CD4-positive, alpha-beta T cell (primary cell): ENCODE measurements at regions not wholly inside any gene's neighbourhood (a gene's known extent, or its start where the extent isn't known, plus 50 kb on each side); places are given as distances from the start of the nearest gene placed in this dataset.

Experiments used
- ATAC-seq: fragments of 200-7000 bp; cut with Tn5 transposase; one replicate; pipeline ENCODE4 v1.10.0; 2022; ENCODE audit warnings: mild to moderate bottlenecking; ENCODE audit not compliant: poor library complexity
- CTCF ChIA-PET: fragments of 350-600 bp; sonication (Branson Sonifier 250); formaldehyde crosslinking; loops from one replicate; lab custom pipeline; 2021; ENCODE audit warnings: antibody characterized with exemption, inconsistent platforms; lab: Charles Lee
- POLR2A ChIA-PET: fragments of 350-600 bp; sonication (Branson Sonifier 250); formaldehyde crosslinking; loops from one replicate; lab custom pipeline; 2021; ENCODE audit warnings: antibody characterized with exemption, inconsistent platforms; lab: Charles Lee
- DNase-seq, 14 experiments: peaks; one replicate each; pipeline ENCODE4 v3.0.0-alpha.2; 2013 to 2020; ENCODE audit warnings: mixed read lengths in 2 of 14
- H3K27ac ChIP-seq, 2 donors: one replicate each; pipeline versions ENCODE4 v1.5.1 to v1.7.0; 2013; ENCODE audit warnings: low read length in 2 of 2, low read depth in 1 of 2, mild to moderate bottlenecking in 1 of 2
- H3K27me3 ChIP-seq, 2 experiments: 1 replicate in 1 of 2; 2 replicates in 1 of 2; pipeline versions ENCODE4 v1.6.1 to v1.7.0; 2013; ENCODE audit warnings: low read length in 2 of 2, control low read depth in 1 of 2, mild to moderate bottlenecking in 1 of 2, moderate library complexity in 1 of 2; ENCODE audit not compliant: insufficient read depth in 2 of 2, control insufficient read depth in 1 of 2
- H3K36me3 ChIP-seq: one replicate; pipeline ENCODE4 v1.6.1; 2013; ENCODE audit warnings: low read length, control low read depth; ENCODE audit not compliant: insufficient read depth
- H3K4me1 ChIP-seq: one replicate; pipeline ENCODE4 v1.6.1; 2013; ENCODE audit warnings: low read length, control low read depth; ENCODE audit not compliant: insufficient read depth
- H3K4me3 ChIP-seq: one replicate; pipeline ENCODE4 v1.5.1; 2013; ENCODE audit warnings: mild to moderate bottlenecking, low read length, moderate library complexity
- H3K9me3 ChIP-seq, 2 experiments: 1 replicate in 1 of 2; 2 replicates in 1 of 2; pipeline versions ENCODE4 v1.6.1 to v1.7.0; 2013; ENCODE audit warnings: low read length in 2 of 2, mild to moderate bottlenecking in 2 of 2, control low read depth in 1 of 2, moderate library complexity in 1 of 2; ENCODE audit not compliant: control insufficient read depth in 1 of 2, insufficient read depth in 1 of 2
- H3K27ac Mint-ChIP-seq: one replicate; pipeline ENCODE4 v1.8.0; 2020; ENCODE audit warnings: mixed read lengths
- H3K27me3 Mint-ChIP-seq: one replicate; pipeline ENCODE4 v1.8.0; 2021; ENCODE audit warnings: mixed read lengths
- H3K36me3 Mint-ChIP-seq: one replicate; pipeline ENCODE4 v1.8.0; 2021; ENCODE audit warnings: low read depth, mixed read lengths
- H3K4me1 Mint-ChIP-seq: one replicate; pipeline ENCODE4 v1.8.0; 2021; ENCODE audit warnings: low read depth, mixed read lengths
- H3K4me3 Mint-ChIP-seq: one replicate; pipeline ENCODE4 v1.8.0; 2020; ENCODE audit warnings: mild to moderate bottlenecking, mixed read lengths
- H3K9me3 Mint-ChIP-seq: one replicate; pipeline ENCODE4 v1.8.0; 2020; ENCODE audit warnings: mixed read lengths
- intact Hi-C, 2 experiments: fragments of 100-400 bp; cut with DNase I in 1 of 2; cut with micrococcal nuclease in 1 of 2; formaldehyde crosslinking; loops; one replicate each; pipeline versions ENCODE4 v1.15.1 to v1.9.0; 2023 to 2025; cut with DNase I, micrococcal nuclease
- TF ChIP-seq, protein P1 (sequence below): fragments of 200-600 bp; IDR thresholded peaks from one replicate; pipeline ENCODE4 v1.8.0; 2022; ENCODE audit warnings: antibody characterized with exemption, mild to moderate bottlenecking

DNA sequence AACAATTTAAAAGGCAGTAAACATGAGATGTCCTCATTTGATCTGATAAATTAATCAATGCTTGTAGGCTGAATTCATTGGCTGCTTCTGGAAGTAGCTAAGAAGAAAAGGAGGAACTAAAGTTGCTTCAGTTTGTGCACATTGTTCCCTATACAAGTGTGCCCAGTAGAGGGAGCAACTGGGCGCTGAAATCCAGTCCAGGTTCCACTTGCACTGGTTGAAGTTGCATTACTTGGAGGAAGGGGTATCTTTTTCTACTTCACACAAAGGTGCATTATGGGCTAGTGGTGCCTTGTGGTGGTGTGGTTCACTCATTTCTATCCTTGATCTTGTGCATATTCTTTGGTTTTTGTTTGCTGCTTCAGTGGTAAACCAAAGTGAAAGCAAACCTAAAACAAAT is 67.9 kb upstream of the SOX3 start:
- TF ChIP-seq, protein P1, sequence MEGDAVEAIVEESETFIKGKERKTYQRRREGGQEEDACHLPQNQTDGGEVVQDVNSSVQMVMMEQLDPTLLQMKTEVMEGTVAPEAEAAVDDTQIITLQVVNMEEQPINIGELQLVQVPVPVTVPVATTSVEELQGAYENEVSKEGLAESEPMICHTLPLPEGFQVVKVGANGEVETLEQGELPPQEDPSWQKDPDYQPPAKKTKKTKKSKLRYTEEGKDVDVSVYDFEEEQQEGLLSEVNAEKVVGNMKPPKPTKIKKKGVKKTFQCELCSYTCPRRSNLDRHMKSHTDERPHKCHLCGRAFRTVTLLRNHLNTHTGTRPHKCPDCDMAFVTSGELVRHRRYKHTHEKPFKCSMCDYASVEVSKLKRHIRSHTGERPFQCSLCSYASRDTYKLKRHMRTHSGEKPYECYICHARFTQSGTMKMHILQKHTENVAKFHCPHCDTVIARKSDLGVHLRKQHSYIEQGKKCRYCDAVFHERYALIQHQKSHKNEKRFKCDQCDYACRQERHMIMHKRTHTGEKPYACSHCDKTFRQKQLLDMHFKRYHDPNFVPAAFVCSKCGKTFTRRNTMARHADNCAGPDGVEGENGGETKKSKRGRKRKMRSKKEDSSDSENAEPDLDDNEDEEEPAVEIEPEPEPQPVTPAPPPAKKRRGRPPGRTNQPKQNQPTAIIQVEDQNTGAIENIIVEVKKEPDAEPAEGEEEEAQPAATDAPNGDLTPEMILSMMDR = peak; percentile 19
- no peaks in the 10 kb centered on the region for H3K27me3 ChIP-seq
- Mint-ChIP-seq H3K4me1 (no peaks in the 10 kb centered on the region), H3K9me3 (no peaks in the 10 kb centered on the region), H3K36me3 (no peaks in the 10 kb centered on the region), H3K27me3 (no peaks in the 10 kb centered on the region), H3K27ac (no peak overlapping the region), H3K4me3 (no peak overlapping the region)
- no peaks in the 10 kb centered on the region for H3K4me1 ChIP-seq
- intact Hi-C loops = loop anchor here in 1 of 2 experiments (5.0 kb wide), 1 partner anchor 160 kb away; no protein-coding TSS in a partner anchor
- POLR2A ChIA-PET = no interaction called here
- H3K36me3 ChIP-seq = no peaks in the 10 kb centered on the region
- ATAC-seq (no peak), DNase-seq (peak in 2 of 14 experiments; percentile 1 to 6)
- H3K4me3 ChIP-seq = no peak overlapping the region
- no peak overlapping the region for H3K27ac ChIP-seq
- no peaks in the 10 kb centered on the region for H3K9me3 ChIP-seq
- CTCF ChIA-PET = no interaction called here

DNA sequence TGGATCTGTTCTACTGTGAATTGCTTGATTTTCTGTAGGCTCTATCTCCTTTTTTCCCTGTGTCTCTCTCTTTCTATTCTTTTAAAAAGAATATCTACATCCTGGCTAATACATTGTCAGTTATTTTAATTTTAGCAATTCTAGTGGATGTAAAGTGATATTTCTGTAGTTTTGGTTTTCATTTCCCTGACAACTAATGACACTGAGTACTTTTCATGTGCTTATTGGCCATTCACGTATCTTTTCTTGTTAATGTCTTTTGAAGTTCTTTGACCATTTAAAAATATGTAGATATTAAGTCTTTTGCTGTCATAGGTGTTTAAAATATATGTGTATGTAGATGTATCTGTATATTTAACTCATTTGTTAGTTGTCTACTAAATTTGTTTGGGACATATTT is 59.0 kb upstream of the SOX3 start:
- POLR2A ChIA-PET = no interaction called here
- no peaks in the 10 kb centered on the region for H3K9me3 Mint-ChIP-seq
- no peaks in the 10 kb centered on the region for H3K27me3 Mint-ChIP-seq
- no peaks in the 10 kb centered on the region for H3K9me3 ChIP-seq
- no peak overlapping the region for H3K4me3 Mint-ChIP-seq
- no peaks in the 10 kb centered on the region for H3K36me3 Mint-ChIP-seq
- CTCF ChIA-PET = no interaction called here
- H3K27ac Mint-ChIP-seq = no peak overlapping the region
- H3K27me3 ChIP-seq = no peaks in the 10 kb centered on the region
- no peaks in the 10 kb centered on the region for H3K36me3 ChIP-seq
- no peak overlapping the region for H3K4me3 ChIP-seq
- H3K4me1 ChIP-seq = no peaks in the 10 kb centered on the region
- ATAC-seq = no peak
- H3K4me1 Mint-ChIP-seq = no peaks in the 10 kb centered on the region
- H3K27ac ChIP-seq = no peak overlapping the region
- intact Hi-C loops = no loop called here
- no peak for DNase-seq
- TF ChIP-seq, protein P1 = no peak
